GM19463 (cell line): ENCODE measurements at regions not wholly inside any gene's neighbourhood (a gene's known extent, or its start where the extent isn't known, plus 50 kb on each side); places are given as distances from the start of the nearest gene placed in this dataset.

Experiments
- ATAC-seq: cut with Tn5 transposase; IDR thresholded peaks from one replicate; pipeline ENCODE4 v1.9.1; 2021; ENCODE audit warnings: mild to moderate bottlenecking, moderate library complexity; ENCODE audit not compliant: unreplicated experiment

GRCh38 chr1:243944429-243945160 is 94.6 kb upstream of the AKT3 start:
- ATAC-seq, result no peak

GRCh38 chr1:243943671-243944428 is 93.8 kb upstream of the AKT3 start:
- no peak for ATAC-seq

GRCh38 chr1:243942196-243943150 is 92.4 kb upstream of the AKT3 start:
- ATAC-seq, result no peak

GRCh38 chr1:243940451-243940850 is 90.4 kb upstream of the AKT3 start:
- ATAC-seq, result no peak

GRCh38 chr1:243939167-243939848 is 89.3 kb upstream of the AKT3 start:
- no peak for ATAC-seq

- no peak for ATAC-seq
Measured at GRCh38 chr1:243938208-243938607, 88.2 kb upstream of the AKT3 start.

- no peak for ATAC-seq
Measured at GRCh38 chr1:243933495-243933894, 83.5 kb upstream of the AKT3 start.

GRCh38 chr1:243931957-243932356 is 81.9 kb upstream of the AKT3 start:
- ATAC-seq, result no peak

GRCh38 chr1:243930822-243931671 is 81.0 kb upstream of the AKT3 start:
- ATAC-seq, result no peak

GRCh38 chr1:243927381-243927780 is 77.3 kb upstream of the AKT3 start:
- no peak for ATAC-seq

GRCh38 chr1:243926803-243927245 is 76.8 kb upstream of the AKT3 start:
- ATAC-seq, result no peak

GRCh38 chr1:243926299-243926698 is 76.3 kb upstream of the AKT3 start:
- ATAC-seq, result no peak

GRCh38 chr1:243924588-243925349 is 74.7 kb upstream of the AKT3 start:
- ATAC-seq, result no peak

GRCh38 chr1:243924188-243924587 is 74.1 kb upstream of the AKT3 start:
- ATAC-seq, result no peak

GRCh38 chr1:243923292-243924171 is 73.5 kb upstream of the AKT3 start:
- no peak for ATAC-seq

- no peak for ATAC-seq
Measured at GRCh38 chr1:243921111-243921510, 71.1 kb upstream of the AKT3 start.

- ATAC-seq, result no peak
Measured at GRCh38 chr1:243917863-243918565, 68.0 kb upstream of the AKT3 start.
